ENCODE measurements at regions not wholly inside any gene's neighbourhood (a gene's known extent, or its start where the extent isn't known, plus 50 kb on each side); places are given as distances from the start of the nearest gene placed in this dataset.

GRCh38 chr5:8270246-8270645 is 401.3 kb downstream of the MTRR start:
- H3K27ac ChIP-seq (ENCODE audit: low read length) = no peak overlapping the region
- H4K20me1 ChIP-seq (ENCODE audit: insufficient read depth) = no peaks in the 10 kb centered on the region
- H2AFZ ChIP-seq (ENCODE audit: low read depth, low read length) = no peak overlapping the region
- TF ChIP-seq EZH2 (IDR thresholded peaks at IDR 0.05; ENCODE audit: borderline replicate concordance, insufficient read depth, low read length, poor library complexity, severe bottlenecking) (no peak), REST (IDR thresholded peaks at IDR 0.05; ENCODE audit: borderline replicate concordance) (no peak), POLR2AphosphoS5 (IDR thresholded peaks at IDR 0.05) (no peak), MXI1 (conservative IDR thresholded peaks at IDR 0.05; ENCODE audit: poor library complexity, severe bottlenecking) (no peak), TAF1 (IDR thresholded peaks at IDR 0.05; ENCODE audit: low read depth) (no peak), SMC3 (conservative IDR thresholded peaks at IDR 0.05; ENCODE audit: poor library complexity) (no peak), RAD21 (conservative IDR thresholded peaks at IDR 0.05) (no peak), EP300 (conservative IDR thresholded peaks at IDR 0.05; ENCODE audit: poor library complexity, severe bottlenecking) (no peak), CTCF (IDR thresholded peaks at IDR 0.05; ENCODE audit: poor library complexity, severe bottlenecking) (no peak)
- no peaks in the 10 kb centered on the region for H3K79me2 ChIP-seq (replicated peaks; ENCODE audit: insufficient read depth, low read length)
- H3K4me2 ChIP-seq (ENCODE audit: low read length) = no peak overlapping the region
- no peaks in the 10 kb centered on the region for H3K9me3 ChIP-seq (ENCODE audit: low read length)
- H3F3A ChIP-seq (ENCODE audit: insufficient read depth, low read length, poor library complexity, severe bottlenecking) = no peaks in the 10 kb centered on the region
- no peak overlapping the region for H3K9ac ChIP-seq (ENCODE audit: low read length)
- H3K27me3 ChIP-seq (ENCODE audit: insufficient read depth, low read depth, low read length) = no peaks in the 10 kb centered on the region
- no peaks in the 10 kb centered on the region for H3K36me3 ChIP-seq (ENCODE audit: insufficient read depth, low read length)
- no peak overlapping the region for H3K4me3 ChIP-seq (ENCODE audit: low read length)
- H3K9me2 ChIP-seq (ENCODE audit: insufficient read depth, low read length) = no peaks in the 10 kb centered on the region

- no peak overlapping the region for H3K27ac ChIP-seq (ENCODE audit: low read length)
- H3K36me3 ChIP-seq (ENCODE audit: insufficient read depth, low read length) = no peaks in the 10 kb centered on the region
- TF ChIP-seq EZH2 (IDR thresholded peaks at IDR 0.05; ENCODE audit: borderline replicate concordance, insufficient read depth, low read length, poor library complexity, severe bottlenecking) (no peak), REST (IDR thresholded peaks at IDR 0.05; ENCODE audit: borderline replicate concordance) (no peak)
- H3K27me3 ChIP-seq (ENCODE audit: insufficient read depth, low read depth, low read length) = no peaks in the 10 kb centered on the region
- no peak overlapping the region for H3K4me3 ChIP-seq (ENCODE audit: low read length)
- H3K9me3 ChIP-seq (ENCODE audit: low read length) = no peaks in the 10 kb centered on the region
- no peaks in the 10 kb centered on the region for H4K20me1 ChIP-seq (ENCODE audit: insufficient read depth)
- no peak overlapping the region for H3K4me2 ChIP-seq (ENCODE audit: low read length)
- no peak overlapping the region for H3K9ac ChIP-seq (ENCODE audit: low read length)
- no peaks in the 10 kb centered on the region for H3F3A ChIP-seq (ENCODE audit: insufficient read depth, low read length, poor library complexity, severe bottlenecking)
- no peaks in the 10 kb centered on the region for H3K79me2 ChIP-seq (replicated peaks; ENCODE audit: insufficient read depth, low read length)
- no peak overlapping the region for H2AFZ ChIP-seq (ENCODE audit: low read depth, low read length)
- H3K9me2 ChIP-seq (ENCODE audit: insufficient read depth, low read length) = no peaks in the 10 kb centered on the region
Observed at GRCh38 chr5:8280711-8281363, 411.9 kb downstream of the MTRR start.

All from neural cell (in vitro differentiated cells).